CD4-positive, CD25-positive, alpha-beta regulatory T cell (primary cell): ENCODE measurements at regions not wholly inside any gene's neighbourhood (a gene's known extent, or its start where the extent isn't known, plus 50 kb on each side); places are given as distances from the start of the nearest gene placed in this dataset.

Experiments used
- ATAC-seq, 2 donors: fragments of 150-1000 bp; cut with Tn5 transposase; one replicate each; pipeline ENCODE4 v1.10.0; 2021; ENCODE audit warnings: low read depth in 2 of 2, moderate number of reproducible peaks in 2 of 2, moderate library complexity in 1 of 2
- DNase-seq, 3 donors: peaks; one replicate each; pipeline versions ENCODE4 v3.0.0 to v3.0.0-alpha.2; 2012 to 2022; ENCODE audit warnings: mixed read lengths in 1 of 3
- H3K27ac ChIP-seq: one replicate; pipeline ENCODE4 v1.7.0; 2013; ENCODE audit warnings: mild to moderate bottlenecking, low read length; ENCODE audit not compliant: insufficient read depth, poor library complexity, severe bottlenecking
- H3K27me3 ChIP-seq: one replicate; pipeline ENCODE4 v1.7.0; 2013; ENCODE audit warnings: low read length; ENCODE audit not compliant: control insufficient read depth, insufficient read depth
- H3K36me3 ChIP-seq: one replicate; pipeline ENCODE4 v1.7.0; 2013; ENCODE audit warnings: mild to moderate bottlenecking, low read length, moderate library complexity; ENCODE audit not compliant: control insufficient read depth, insufficient read depth
- H3K4me1 ChIP-seq: 2 replicates; pipeline ENCODE4 v1.7.0; 2013; ENCODE audit warnings: mild to moderate bottlenecking, low read length; ENCODE audit not compliant: insufficient read depth, control insufficient read depth, poor library complexity, severe bottlenecking
- H3K4me3 ChIP-seq: one replicate; pipeline ENCODE4 v1.7.0; 2013; ENCODE audit warnings: low read depth, mild to moderate bottlenecking, low read length, moderate library complexity
- H3K9me3 ChIP-seq, 2 experiments: 1 replicate in 1 of 2; 2 replicates in 1 of 2; pipeline ENCODE4 v1.7.0; 2013; ENCODE audit warnings: low read length in 2 of 2, mild to moderate bottlenecking in 1 of 2, moderate library complexity in 1 of 2; ENCODE audit not compliant: control insufficient read depth in 2 of 2
- H3K27ac Mint-ChIP-seq, 3 donors: one replicate each; pipeline ENCODE4 v1.8.0; 2020 to 2022; ENCODE audit warnings: mild to moderate bottlenecking in 3 of 3, mixed read lengths in 3 of 3, moderate library complexity in 2 of 3
- H3K27me3 Mint-ChIP-seq: one replicate; pipeline ENCODE4 v1.8.0; 2022; ENCODE audit warnings: mild to moderate bottlenecking, mixed read lengths
- H3K36me3 Mint-ChIP-seq: one replicate; pipeline ENCODE4 v1.8.0; 2020; ENCODE audit warnings: mixed read lengths
- H3K4me1 Mint-ChIP-seq, 4 donors: one replicate each; pipeline ENCODE4 v1.8.0; 2020 to 2022; ENCODE audit warnings: mixed read lengths in 4 of 4, mild to moderate bottlenecking in 1 of 4
- H3K4me3 Mint-ChIP-seq, 4 donors: one replicate each; pipeline ENCODE4 v1.8.0; 2020 to 2022; ENCODE audit warnings: mild to moderate bottlenecking in 4 of 4, mixed read lengths in 4 of 4, moderate library complexity in 3 of 4
- H3K9me3 Mint-ChIP-seq, 7 donors: one replicate each; pipeline ENCODE4 v1.8.0; 2020 to 2022; ENCODE audit warnings: mixed read lengths in 7 of 7, mild to moderate bottlenecking in 3 of 7, moderate library complexity in 2 of 7

- Mint-ChIP-seq H3K4me1 (no peaks in the 10 kb centered on the region), H3K36me3 (no peaks in the 10 kb centered on the region), H3K4me3 (no peak overlapping the region), H3K27me3 (peaks cover 24% of the 10 kb centered on the region), H3K9me3 (peaks cover 0 to 13% (median 3%) of the 10 kb centered on the region in 7 donors), H3K27ac (no peak overlapping the region)
- ATAC-seq (no peak), DNase-seq (no peak)
- Histone ChIP-seq H3K36me3 (no peaks in the 10 kb centered on the region), H3K27ac (no peak overlapping the region), H3K4me3 (no peak overlapping the region), H3K9me3 (no peaks in the 10 kb centered on the region), H3K4me1 (no peaks in the 10 kb centered on the region), H3K27me3 (peaks cover 6% of the 10 kb centered on the region)
These were observed 89.3 kb upstream of the ST8SIA2 start for GRCh38 chr15:92304223-92304975.

- peaks cover 0 to 13% (median 3%) of the 10 kb centered on the region in 7 donors for H3K9me3 Mint-ChIP-seq
- no peak for ATAC-seq
- H3K36me3 Mint-ChIP-seq: no peaks in the 10 kb centered on the region
- no peak overlapping the region for H3K27ac Mint-ChIP-seq
- Histone ChIP-seq H3K4me1 (no peaks in the 10 kb centered on the region), H3K36me3 (no peaks in the 10 kb centered on the region), H3K9me3 (no peaks in the 10 kb centered on the region), H3K4me3 (no peak overlapping the region), H3K27ac (no peak overlapping the region), H3K27me3 (peaks cover 6% of the 10 kb centered on the region)
- DNase-seq: no peak
- H3K4me1 Mint-ChIP-seq: no peaks in the 10 kb centered on the region
- H3K4me3 Mint-ChIP-seq: no peak overlapping the region
- peaks cover 24% of the 10 kb centered on the region for H3K27me3 Mint-ChIP-seq
These were observed 88.3 kb upstream of the ST8SIA2 start for GRCh38 chr15:92305343-92305742.

GRCh38 chr15:92306663-92307062 lies 87.0 kb upstream of the ST8SIA2 start:
- H3K27me3 Mint-ChIP-seq: peaks cover 27% of the 10 kb centered on the region
- Histone ChIP-seq H3K36me3 (no peaks in the 10 kb centered on the region), H3K4me1 (no peaks in the 10 kb centered on the region), H3K4me3 (no peak overlapping the region), H3K9me3 (no peaks in the 10 kb centered on the region), H3K27me3 (peaks cover 6% of the 10 kb centered on the region), H3K27ac (no peak overlapping the region)
- ATAC-seq: no peak
- peaks cover 0 to 9% (median 3%) of the 10 kb centered on the region in 7 donors for H3K9me3 Mint-ChIP-seq
- no peaks in the 10 kb centered on the region for H3K4me1 Mint-ChIP-seq
- H3K36me3 Mint-ChIP-seq: no peaks in the 10 kb centered on the region
- no peak for DNase-seq
- H3K4me3 Mint-ChIP-seq: no peak overlapping the region
- H3K27ac Mint-ChIP-seq: no peak overlapping the region

- peaks cover 15% of the 10 kb centered on the region for H3K27me3 Mint-ChIP-seq
- no peaks in the 10 kb centered on the region for H3K4me1 Mint-ChIP-seq
- no peaks in the 10 kb centered on the region for H3K36me3 ChIP-seq
- no peaks in the 10 kb centered on the region for H3K36me3 Mint-ChIP-seq
- ATAC-seq: no peak
- H3K4me1 ChIP-seq: no peaks in the 10 kb centered on the region
- no peak overlapping the region for H3K4me3 ChIP-seq
- no peak overlapping the region for H3K27ac ChIP-seq
- H3K9me3 Mint-ChIP-seq: peaks cover 0 to 11% (median 1%) of the 10 kb centered on the region in 7 donors
- no peak for DNase-seq
- H3K4me3 Mint-ChIP-seq: no peak overlapping the region
- H3K27me3 ChIP-seq: no peaks in the 10 kb centered on the region
- no peak overlapping the region for H3K27ac Mint-ChIP-seq
- no peaks in the 10 kb centered on the region for H3K9me3 ChIP-seq
These were observed 78.5 kb upstream of the ST8SIA2 start for GRCh38 chr15:92315144-92315543.

DNA sequence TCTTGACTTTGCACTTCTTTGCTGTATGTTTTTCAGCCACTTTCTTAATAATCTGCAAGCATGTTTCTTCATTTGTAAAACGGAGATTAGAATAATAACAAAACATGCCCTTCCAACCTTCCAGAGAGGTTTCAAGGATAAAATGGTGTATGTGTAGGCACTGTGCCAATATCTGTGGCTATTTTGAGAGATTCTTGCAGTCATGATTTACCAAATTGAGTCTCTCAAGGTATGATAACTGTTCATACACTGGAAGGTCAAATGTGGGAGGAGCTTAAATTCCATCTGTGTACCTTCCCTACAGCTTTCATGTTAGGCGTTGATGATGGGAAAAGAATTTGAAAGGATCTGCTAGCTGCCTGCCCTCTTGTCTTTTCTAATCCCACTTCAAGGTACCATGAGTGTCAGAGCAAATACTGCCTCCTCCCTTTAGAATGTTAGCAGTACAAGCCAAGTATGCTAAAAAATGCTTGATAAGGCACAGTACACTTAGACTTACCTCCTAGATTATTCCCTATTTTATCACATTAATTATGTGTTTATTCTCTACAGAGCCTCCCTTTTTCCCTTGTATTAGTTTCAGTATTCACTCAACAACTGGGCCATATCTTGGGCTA lies 78.0 kb upstream of the ST8SIA2 start:
- H3K36me3 ChIP-seq: no peaks in the 10 kb centered on the region
- Mint-ChIP-seq H3K36me3 (no peaks in the 10 kb centered on the region), H3K27me3 (peaks cover 15% of the 10 kb centered on the region), H3K9me3 (peaks cover 0 to 11% (median 1%) of the 10 kb centered on the region in 7 donors), H3K27ac (no peak overlapping the region), H3K4me3 (no peak overlapping the region), H3K4me1 (no peaks in the 10 kb centered on the region)
- no peaks in the 10 kb centered on the region for H3K9me3 ChIP-seq
- ATAC-seq (no peak), DNase-seq (no peak)
- no peaks in the 10 kb centered on the region for H3K27me3 ChIP-seq
- H3K4me1 ChIP-seq: no peaks in the 10 kb centered on the region
- no peak overlapping the region for H3K27ac ChIP-seq
- no peak overlapping the region for H3K4me3 ChIP-seq

DNA sequence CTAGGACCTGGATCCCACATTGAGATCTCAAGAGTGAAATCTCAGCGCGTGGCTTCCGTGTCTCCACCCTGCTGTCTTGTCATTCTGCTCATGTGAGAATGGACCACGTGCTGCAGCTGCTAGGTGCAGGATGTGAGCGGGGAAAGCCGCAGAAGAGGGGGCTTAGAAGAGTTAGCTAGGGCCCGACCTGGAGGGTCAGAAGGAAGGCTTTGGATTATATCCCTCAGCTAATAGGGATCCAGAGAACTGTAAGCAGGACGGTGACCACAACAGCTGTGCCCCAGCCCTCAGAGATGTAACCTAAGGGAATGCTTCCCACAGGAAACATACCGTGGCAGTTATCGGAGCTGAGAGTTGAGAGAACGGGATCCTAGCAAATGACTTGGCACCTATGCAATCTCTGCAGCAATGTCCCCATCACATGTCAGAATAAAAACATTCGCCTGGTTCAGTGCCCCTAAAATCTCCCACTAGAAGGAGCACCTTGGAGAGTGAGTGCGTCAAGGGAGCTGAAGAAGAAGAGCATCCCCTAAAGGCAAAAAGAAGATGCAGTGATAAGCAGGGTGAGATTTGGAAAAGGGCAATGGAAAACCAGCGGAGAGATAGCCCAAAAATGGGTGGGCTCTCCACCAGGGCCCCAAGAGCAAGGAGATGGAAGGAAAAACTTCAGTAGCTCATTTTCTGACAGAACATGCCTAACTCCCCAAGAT lies 76.9 kb upstream of the ST8SIA2 start:
- H3K27me3 ChIP-seq: no peaks in the 10 kb centered on the region
- no peak for DNase-seq
- H3K9me3 ChIP-seq: no peaks in the 10 kb centered on the region
- no peak overlapping the region for H3K27ac ChIP-seq
- no peaks in the 10 kb centered on the region for H3K36me3 ChIP-seq
- H3K4me1 Mint-ChIP-seq: no peaks in the 10 kb centered on the region
- no peaks in the 10 kb centered on the region for H3K4me1 ChIP-seq
- no peak overlapping the region for H3K4me3 Mint-ChIP-seq
- no peaks in the 10 kb centered on the region for H3K36me3 Mint-ChIP-seq
- peaks cover 11% of the 10 kb centered on the region for H3K27me3 Mint-ChIP-seq
- no peak overlapping the region for H3K4me3 ChIP-seq
- peaks cover 0 to 7% (median 0%) of the 10 kb centered on the region in 7 donors for H3K9me3 Mint-ChIP-seq
- H3K27ac Mint-ChIP-seq: no peak overlapping the region
- ATAC-seq: no peak

- DNase-seq: no peak
- Mint-ChIP-seq H3K27me3 (peaks cover 8% of the 10 kb centered on the region), H3K9me3 (no peaks in the 10 kb centered on the region), H3K4me3 (no peak overlapping the region), H3K36me3 (no peaks in the 10 kb centered on the region), H3K4me1 (no peaks in the 10 kb centered on the region), H3K27ac (no peak overlapping the region)
- Histone ChIP-seq H3K9me3 (no peaks in the 10 kb centered on the region), H3K4me1 (no peaks in the 10 kb centered on the region), H3K27me3 (no peaks in the 10 kb centered on the region), H3K4me3 (no peak overlapping the region), H3K36me3 (no peaks in the 10 kb centered on the region), H3K27ac (no peak overlapping the region)
- ATAC-seq: no peak
These were observed 73.5 kb upstream of the ST8SIA2 start for GRCh38 chr15:92320012-92320699.
